Fibroblast of pulmonary artery (primary cell): ENCODE measurements at regions not wholly inside any gene's neighbourhood (a gene's known extent, or its start where the extent isn't known, plus 50 kb on each side); places are given as distances from the start of the nearest gene placed in this dataset.

Experiments used
- DNase-seq: peaks from one replicate; pipeline ENCODE4 v3.0.0-alpha.2; 2010; ENCODE audit warnings: low read depth
- H3K4me3 ChIP-seq: replicated peaks from 2 replicates; pipeline ENCODE4 v1.5.1; 2011; ENCODE audit warnings: low read depth, mild to moderate bottlenecking, control low read depth, low read length, moderate library complexity
- CTCF ChIP-seq: IDR thresholded peaks from 2 replicates; pipeline ENCODE4 v1.5.1; 2011; ENCODE audit warnings: mild to moderate bottlenecking, control low read depth, low read length, inconsistent platforms; ENCODE audit errors: missing control alignments

GRCh38 chr14:98290596-98290995, 981.4 kb downstream of the BCL11B start:
- DNase-seq, result no peak
- H3K4me3 ChIP-seq, result no peak overlapping the region
- no peak for TF ChIP-seq CTCF

GRCh38 chr14:98292191-98292590, 979.8 kb downstream of the BCL11B start:
- TF ChIP-seq CTCF, result no peak
- no peak for DNase-seq
- no peak overlapping the region for H3K4me3 ChIP-seq

DNA sequence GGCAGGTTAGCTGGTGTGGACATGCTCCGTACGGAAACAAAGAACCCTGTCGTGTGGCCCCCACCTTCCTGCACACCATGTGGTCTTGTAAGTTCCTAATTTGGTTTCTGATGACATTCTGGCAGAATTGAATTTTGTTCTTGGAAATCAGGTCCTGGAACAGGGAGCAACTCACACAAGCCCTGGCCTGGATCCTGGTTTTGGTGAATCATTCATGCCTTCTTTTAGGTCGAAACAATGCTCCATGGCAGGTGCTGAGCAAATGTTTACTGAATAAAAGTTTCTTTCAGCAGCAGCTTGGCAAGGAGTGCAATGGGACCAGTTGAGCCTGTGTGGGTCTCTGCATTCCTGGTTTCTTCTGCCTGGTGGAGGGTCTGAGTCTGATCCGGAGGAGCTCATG, 978.4 kb downstream of the BCL11B start:
- no peak for DNase-seq
- no peak overlapping the region for H3K4me3 ChIP-seq
- no peak for TF ChIP-seq CTCF

DNA sequence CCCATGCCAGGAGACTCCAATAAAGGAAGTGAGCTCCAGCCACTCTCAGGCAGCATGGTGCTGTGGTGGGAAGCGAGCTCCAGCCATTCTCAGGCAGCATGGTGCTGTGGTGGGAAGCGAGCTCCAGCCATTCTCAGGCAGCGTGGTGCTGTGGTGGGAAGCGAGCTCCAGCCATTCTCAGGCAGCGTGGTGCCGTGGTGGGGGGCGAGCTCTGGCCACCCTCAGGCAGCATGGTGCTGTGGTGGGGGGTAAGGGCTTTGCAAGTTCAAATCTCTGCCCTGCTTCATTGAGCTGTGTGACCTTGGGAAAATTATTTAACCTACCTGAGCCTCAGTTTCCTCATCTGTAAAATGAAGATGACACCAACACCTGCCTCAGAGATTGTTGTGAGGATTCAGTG, 975.1 kb downstream of the BCL11B start:
- no peak for TF ChIP-seq CTCF
- DNase-seq, result no peak
- no peak overlapping the region for H3K4me3 ChIP-seq

GRCh38 chr14:98297567-98297966, 974.4 kb downstream of the BCL11B start:
- TF ChIP-seq CTCF, result no peak
- no peak overlapping the region for H3K4me3 ChIP-seq
- no peak for DNase-seq

- no peak for DNase-seq
- H3K4me3 ChIP-seq, result no peak overlapping the region
- no peak for TF ChIP-seq CTCF
These were observed 973.3 kb downstream of the BCL11B start for GRCh38 chr14:98298481-98299244.

DNA sequence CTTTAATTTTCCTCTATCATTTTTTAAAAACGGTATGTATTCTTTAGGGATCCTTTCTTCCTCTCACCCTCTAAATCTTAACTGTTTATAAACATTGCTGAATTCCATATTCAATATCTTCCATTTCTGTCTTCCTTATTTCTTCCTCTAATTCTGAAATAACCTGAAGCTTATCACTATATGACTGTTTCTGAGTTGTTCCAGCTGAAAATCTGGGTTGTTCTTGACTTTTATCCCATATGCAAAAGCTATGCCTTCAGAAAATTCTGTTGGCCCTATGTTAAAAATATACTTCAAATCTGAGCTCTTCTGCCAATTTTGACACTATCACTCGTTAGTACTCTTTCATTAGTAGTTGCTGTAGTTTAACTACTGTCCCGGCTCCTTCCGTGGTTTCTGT, 970.3 kb downstream of the BCL11B start:
- no peak for TF ChIP-seq CTCF
- no peak for DNase-seq

More for the DNA sequence above, 970.3 kb downstream of the BCL11B start:
- H3K4me3 ChIP-seq, result no peak overlapping the region
